ENCODE measurements at regions not wholly inside any gene's neighbourhood (a gene's known extent, or its start where the extent isn't known, plus 50 kb on each side); places are given as distances from the start of the nearest gene placed in this dataset.

- TF ChIP-seq CTCF (IDR thresholded peaks at IDR 0.05) (no peak), POLR2A (IDR thresholded peaks at IDR 0.05) (no peak)
Observed at GRCh38 chr15:31740203-31740602, 290.1 kb upstream of the CHRNA7 start.
